Lower leg skin (tissue), 3 donors: ENCODE measurements at regions not wholly inside any gene's neighbourhood (a gene's known extent, or its start where the extent isn't known, plus 50 kb on each side); places are given as distances from the start of the nearest gene placed in this dataset.

Experiments
- POLR2A ChIP-seq, 2 donors: fragments of 450-650 bp; IDR thresholded peaks; one replicate each; pipeline ENCODE4 v1.6.1; 2016 to 2017; ENCODE audit warnings: antibody characterized with exemption in 2 of 2, mild to moderate bottlenecking in 1 of 2, moderate library complexity in 1 of 2
- TF ChIP-seq, protein P1 (sequence below), 3 donors: fragments of 450-650 bp; IDR thresholded peaks; one replicate each; pipeline ENCODE4 v1.5.1; 2016; ENCODE audit warnings: antibody characterized with exemption in 3 of 3, mild to moderate bottlenecking in 3 of 3, moderate library complexity in 2 of 3

DNA sequence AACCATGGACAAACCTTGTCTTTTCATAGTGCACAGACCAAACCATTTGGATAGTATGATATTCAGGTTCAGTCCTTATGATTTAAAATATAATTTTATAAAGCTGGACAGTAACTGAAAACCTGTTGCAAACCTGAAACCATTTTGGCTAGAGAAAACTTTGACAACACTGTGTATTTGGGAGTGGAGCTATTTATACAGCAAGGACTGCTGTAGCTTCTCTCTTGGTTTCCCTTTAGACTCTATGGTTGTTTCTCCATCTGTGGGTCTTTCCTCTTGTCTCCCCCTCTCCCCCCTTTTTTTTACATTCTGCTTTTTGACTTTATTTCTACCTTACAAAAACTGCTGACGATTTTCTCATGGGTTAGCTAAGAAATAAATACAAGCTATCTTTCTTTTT, 581.7 kb downstream of the SLC4A3 start:
- TF ChIP-seq, protein P1, sequence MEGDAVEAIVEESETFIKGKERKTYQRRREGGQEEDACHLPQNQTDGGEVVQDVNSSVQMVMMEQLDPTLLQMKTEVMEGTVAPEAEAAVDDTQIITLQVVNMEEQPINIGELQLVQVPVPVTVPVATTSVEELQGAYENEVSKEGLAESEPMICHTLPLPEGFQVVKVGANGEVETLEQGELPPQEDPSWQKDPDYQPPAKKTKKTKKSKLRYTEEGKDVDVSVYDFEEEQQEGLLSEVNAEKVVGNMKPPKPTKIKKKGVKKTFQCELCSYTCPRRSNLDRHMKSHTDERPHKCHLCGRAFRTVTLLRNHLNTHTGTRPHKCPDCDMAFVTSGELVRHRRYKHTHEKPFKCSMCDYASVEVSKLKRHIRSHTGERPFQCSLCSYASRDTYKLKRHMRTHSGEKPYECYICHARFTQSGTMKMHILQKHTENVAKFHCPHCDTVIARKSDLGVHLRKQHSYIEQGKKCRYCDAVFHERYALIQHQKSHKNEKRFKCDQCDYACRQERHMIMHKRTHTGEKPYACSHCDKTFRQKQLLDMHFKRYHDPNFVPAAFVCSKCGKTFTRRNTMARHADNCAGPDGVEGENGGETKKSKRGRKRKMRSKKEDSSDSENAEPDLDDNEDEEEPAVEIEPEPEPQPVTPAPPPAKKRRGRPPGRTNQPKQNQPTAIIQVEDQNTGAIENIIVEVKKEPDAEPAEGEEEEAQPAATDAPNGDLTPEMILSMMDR (IDR thresholded peaks at IDR 0.05), result no peak
- no peak for TF ChIP-seq POLR2A (IDR thresholded peaks at IDR 0.05)
